SK-N-SH (cell line): ENCODE measurements at regions not wholly inside any gene's neighbourhood (a gene's known extent, or its start where the extent isn't known, plus 50 kb on each side); places are given as distances from the start of the nearest gene placed in this dataset.

Source experiments
- CTCF ChIA-PET: fragments of 300-600, 350-600 bp; formaldehyde crosslinking; extraction: SDS; loops from one replicate; lab custom pipeline; 2021; lab: Yijun Ruan, JAX
- POLR2A ChIA-PET: fragments of 350-600 bp; sonication (Branson Sonifier 250); formaldehyde crosslinking; extraction: SDS; loops from one replicate; lab custom pipeline; 2020; ENCODE audit warnings: antibody characterized with exemption, inconsistent platforms; lab: Yijun Ruan, JAX
- DNase-seq: peaks from one replicate; pipeline ENCODE4 v3.0.0; 2012
- H2AFZ ChIP-seq: fragments of 200-600 bp; sonication (generic); 2 replicates; pipeline ENCODE4 v1.8.1; 2016; ENCODE audit warnings: antibody characterized with exemption, mild to moderate bottlenecking, low read depth
- H3F3A ChIP-seq: fragments of 200-600 bp; sonication (generic); replicated peaks from 2 replicates; pipeline ENCODE3; 2016; ENCODE audit warnings: antibody characterized with exemption, mild to moderate bottlenecking; ENCODE audit not compliant: insufficient read depth
- H3K27ac ChIP-seq, 2 experiments: fragments of 200-500 bp in 1 of 2; fragments of 200-600 bp in 1 of 2; sonication (Bioruptor generic) in 1 of 2; sonication (generic), shearing (Covaris generic) in 1 of 2; 2 replicates each; pipeline versions ENCODE4 v1.5.1 to v1.6.1; 2014 to 2016; ENCODE audit warnings: low read depth in 2 of 2, inconsistent platforms in 1 of 2, low read length in 1 of 2, mild to moderate bottlenecking in 1 of 2, mixed read lengths in 1 of 2
- H3K27me3 ChIP-seq: fragments of 200-600 bp; sonication (generic), shearing (Covaris generic); 2 replicates; pipeline ENCODE4 v1.6.1; 2016; ENCODE audit warnings: mixed run types; ENCODE audit not compliant: insufficient read depth
- H3K36me3 ChIP-seq, 2 experiments: fragments of 200-500 bp in 1 of 2; fragments of 200-600 bp in 1 of 2; sonication (Bioruptor generic) in 1 of 2; sonication (generic) in 1 of 2; replicated peaks in 1 of 2; 2 replicates each; pipeline versions ENCODE3 to v1.5.1; 2014 to 2016; ENCODE audit warnings: low read length in 1 of 2, mild to moderate bottlenecking in 1 of 2; ENCODE audit not compliant: insufficient read depth in 2 of 2, control insufficient read depth in 1 of 2
- H3K4me1 ChIP-seq, 2 experiments: fragments of 200-500 bp in 1 of 2; fragments of 200-600 bp in 1 of 2; sonication (Bioruptor generic) in 1 of 2; sonication (generic), shearing (Covaris generic) in 1 of 2; 2 replicates each; pipeline versions ENCODE4 v1.5.1 to v1.6.1; 2014 to 2016; ENCODE audit warnings: low read depth in 1 of 2, low read length in 1 of 2, mixed run types in 1 of 2; ENCODE audit not compliant: insufficient read depth in 2 of 2, control insufficient read depth in 1 of 2
- H3K4me2 ChIP-seq: fragments of 200-600 bp; sonication (generic), shearing (Covaris generic); 2 replicates; pipeline ENCODE4 v1.6.1; 2017; ENCODE audit warnings: mixed run types
- H3K4me3 ChIP-seq, 2 experiments: fragments of 200-500 bp in 1 of 2; fragments of 200-600 bp in 1 of 2; sonication (Bioruptor generic) in 1 of 2; sonication (generic), shearing (Covaris generic) in 1 of 2; 2 replicates each; pipeline versions ENCODE4 v1.5.1 to v1.8.1; 2014 to 2016; ENCODE audit warnings: low read depth in 2 of 2, inconsistent platforms in 1 of 2, low read length in 1 of 2, mild to moderate bottlenecking in 1 of 2, mixed read lengths in 1 of 2, moderate library complexity in 1 of 2
- H3K79me2 ChIP-seq: fragments of 200-600 bp; sonication (generic); 2 replicates; pipeline ENCODE4 v1.8.1; 2017; ENCODE audit warnings: mild to moderate bottlenecking; ENCODE audit not compliant: insufficient read depth
- H3K9ac ChIP-seq: fragments of 200-600 bp; sonication (generic); 2 replicates; pipeline ENCODE4 v1.6.1; 2017; ENCODE audit warnings: mixed run types
- H3K9me2 ChIP-seq: fragments of 200-600 bp; sonication (generic); 2 replicates; pipeline ENCODE4 v1.6.1; 2017; ENCODE audit warnings: mixed run types
- H3K9me3 ChIP-seq: fragments of 200-600 bp; sonication (generic); 2 replicates; pipeline ENCODE4 v1.6.1; 2017; ENCODE audit warnings: mixed run types, mild to moderate bottlenecking, moderate library complexity
- H4K20me1 ChIP-seq: fragments of 200-600 bp; sonication (generic); 2 replicates; pipeline ENCODE4 v1.6.1; 2017; ENCODE audit warnings: mild to moderate bottlenecking, mixed run types; ENCODE audit not compliant: insufficient read depth
- CHD2 ChIP-seq: fragments of 150-350 bp; IDR thresholded peaks from 2 replicates; pipeline ENCODE4 v1.6.1; 2018; ENCODE audit warnings: low read length; ENCODE audit not compliant: partially characterized antibody
- ELF1 ChIP-seq: IDR thresholded peaks from 2 replicates; pipeline ENCODE4 v1.4.0; 2012
- FOXM1 ChIP-seq: IDR thresholded peaks from 2 replicates; pipeline ENCODE4 v1.4.0; 2012; ENCODE audit warnings: low read depth, mild to moderate bottlenecking
- GABPA ChIP-seq: IDR thresholded peaks from 2 replicates; pipeline ENCODE4 v1.4.0; 2012; ENCODE audit warnings: low read depth, mild to moderate bottlenecking
- GATA2 ChIP-seq: sonication (generic); formaldehyde crosslinking; IDR thresholded peaks from 2 replicates; pipeline ENCODE4 v1.5.0; 2020; ENCODE audit warnings: mild to moderate bottlenecking, missing genetic modification reagents
- JUND ChIP-seq: IDR thresholded peaks from 2 replicates; pipeline ENCODE4 v1.4.0; 2012
- MXI1 ChIP-seq: IDR thresholded peaks from 2 replicates; pipeline ENCODE4 v1.6.1; 2012; ENCODE audit warnings: mild to moderate bottlenecking, low read depth, low read length, improper control_type of control experiment
- NFIC ChIP-seq: IDR thresholded peaks from 2 replicates; pipeline ENCODE4 v1.4.0; 2012; ENCODE audit warnings: borderline replicate concordance
- POLR2AphosphoS5 ChIP-seq: IDR thresholded peaks from 2 replicates; pipeline ENCODE4 v1.6.1; 2012; ENCODE audit warnings: low read depth, low read length
- RCOR1 ChIP-seq: fragments of 150-350 bp; IDR thresholded peaks from 2 replicates; pipeline ENCODE4 v1.6.1; 2017; ENCODE audit warnings: antibody characterized with exemption, low read length
- SMC3 ChIP-seq: IDR thresholded peaks from 2 replicates; pipeline ENCODE4 v1.6.1; 2012; ENCODE audit warnings: low read depth, low read length, improper control_type of control experiment
- TAF1 ChIP-seq: IDR thresholded peaks from 2 replicates; pipeline ENCODE4 v1.6.1; 2012; ENCODE audit warnings: low read depth, mild to moderate bottlenecking, low read length, moderate library complexity, borderline replicate concordance
- TEAD4 ChIP-seq: IDR thresholded peaks from 2 replicates; pipeline ENCODE4 v1.4.0; 2012; ENCODE audit warnings: mild to moderate bottlenecking, borderline replicate concordance; ENCODE audit not compliant: insufficient read depth
- TF ChIP-seq, protein P1 (sequence below): fragments of 150-350 bp; IDR thresholded peaks from 2 replicates; pipeline ENCODE4 v1.6.1; 2017; ENCODE audit warnings: antibody characterized with exemption, low read length, low read depth, borderline replicate concordance
- TF ChIP-seq, protein P2 (sequence below): IDR thresholded peaks from 2 replicates; pipeline ENCODE4 v1.4.0; 2012; ENCODE audit warnings: low read depth, borderline replicate concordance
- TF ChIP-seq, protein P3 (sequence below): IDR thresholded peaks from 2 replicates; pipeline ENCODE4 v1.4.0; 2012; ENCODE audit warnings: low read depth, borderline replicate concordance
- TF ChIP-seq, protein P4 (sequence below): IDR thresholded peaks from 2 replicates; pipeline ENCODE4 v1.6.1; 2012; ENCODE audit warnings: mild to moderate bottlenecking, low read depth, low read length, moderate library complexity
- TF ChIP-seq, protein P5 (sequence below): fragments of 150-350 bp; IDR thresholded peaks from 2 replicates; pipeline ENCODE4 v1.6.1; 2016; ENCODE audit warnings: mild to moderate bottlenecking, low read depth, low read length

DNA sequence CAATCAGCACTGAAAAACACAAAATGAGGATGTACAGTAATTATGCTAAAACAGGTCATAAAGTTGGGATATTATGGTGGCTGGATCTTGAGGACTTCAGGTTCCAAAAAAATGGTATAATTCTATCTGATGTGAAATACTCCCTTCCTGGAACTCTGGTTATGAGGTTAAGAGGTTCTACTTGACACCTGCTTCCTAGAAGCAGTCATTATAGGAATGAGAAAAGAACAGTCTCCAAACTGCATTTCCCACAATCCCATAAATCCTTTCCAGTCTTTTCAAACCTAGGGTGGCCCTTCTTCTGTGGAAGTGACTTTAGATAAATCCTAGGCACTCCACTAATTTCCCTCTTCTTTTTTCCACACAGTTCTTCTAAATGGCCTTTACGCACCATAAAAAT lies 63.7 kb upstream of the OR10AD1 start (continued):
- TF ChIP-seq, protein P1, sequence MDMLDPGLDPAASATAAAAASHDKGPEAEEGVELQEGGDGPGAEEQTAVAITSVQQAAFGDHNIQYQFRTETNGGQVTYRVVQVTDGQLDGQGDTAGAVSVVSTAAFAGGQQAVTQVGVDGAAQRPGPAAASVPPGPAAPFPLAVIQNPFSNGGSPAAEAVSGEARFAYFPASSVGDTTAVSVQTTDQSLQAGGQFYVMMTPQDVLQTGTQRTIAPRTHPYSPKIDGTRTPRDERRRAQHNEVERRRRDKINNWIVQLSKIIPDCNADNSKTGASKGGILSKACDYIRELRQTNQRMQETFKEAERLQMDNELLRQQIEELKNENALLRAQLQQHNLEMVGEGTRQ: no peak
- TF ChIP-seq, all 33 proteins: peak for 0

DNA sequence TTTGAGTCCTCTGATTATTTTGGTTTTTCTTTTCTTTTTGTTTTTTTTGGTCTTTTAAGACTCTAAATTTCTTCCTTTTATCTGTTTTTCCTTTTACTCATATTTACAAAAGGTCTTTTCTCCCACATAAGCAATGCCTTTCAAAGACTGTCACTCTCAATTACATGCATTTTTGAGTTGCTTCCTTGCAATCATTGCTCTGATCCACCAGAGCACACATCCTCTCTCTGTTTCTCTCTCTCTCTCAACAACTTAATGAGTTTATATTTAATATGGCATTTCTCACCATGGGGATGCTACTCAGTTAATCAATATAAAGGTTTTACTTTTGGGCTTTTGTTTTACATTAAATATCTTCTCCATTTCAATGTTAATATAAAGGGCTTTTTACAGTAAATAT lies 62.7 kb upstream of the OR10AD1 start:
- ChIA-PET POLR2A (no interaction called here), CTCF (no interaction called here)
- no peaks in the 10 kb centered on the region for H3K4me1 ChIP-seq
- H3K9me2 ChIP-seq: 0 out of 2 replicates have a peak, but pooled peaks cover 3% of the 10 kb centered on the region
- H3K4me3 ChIP-seq: no peak overlapping the region
- H3K36me3 ChIP-seq: no peaks in the 10 kb centered on the region
- H4K20me1 ChIP-seq: no peaks in the 10 kb centered on the region
- no peak overlapping the region for H2AFZ ChIP-seq
- no peak overlapping the region for H3K4me2 ChIP-seq
- H3K9ac ChIP-seq: no peak overlapping the region
- TF ChIP-seq MXI1 (no peak), RCOR1 (no peak), NFIC (no peak), FOXM1 (no peak), POLR2AphosphoS5 (no peak), TEAD4 (no peak), CHD2 (no peak), SMC3 (no peak), JUND (no peak), GATA2 (CRISPR knock-in tag) (no peak), ELF1 (no peak), GABPA (no peak), TAF1 (no peak)
- TF ChIP-seq, protein P2, sequence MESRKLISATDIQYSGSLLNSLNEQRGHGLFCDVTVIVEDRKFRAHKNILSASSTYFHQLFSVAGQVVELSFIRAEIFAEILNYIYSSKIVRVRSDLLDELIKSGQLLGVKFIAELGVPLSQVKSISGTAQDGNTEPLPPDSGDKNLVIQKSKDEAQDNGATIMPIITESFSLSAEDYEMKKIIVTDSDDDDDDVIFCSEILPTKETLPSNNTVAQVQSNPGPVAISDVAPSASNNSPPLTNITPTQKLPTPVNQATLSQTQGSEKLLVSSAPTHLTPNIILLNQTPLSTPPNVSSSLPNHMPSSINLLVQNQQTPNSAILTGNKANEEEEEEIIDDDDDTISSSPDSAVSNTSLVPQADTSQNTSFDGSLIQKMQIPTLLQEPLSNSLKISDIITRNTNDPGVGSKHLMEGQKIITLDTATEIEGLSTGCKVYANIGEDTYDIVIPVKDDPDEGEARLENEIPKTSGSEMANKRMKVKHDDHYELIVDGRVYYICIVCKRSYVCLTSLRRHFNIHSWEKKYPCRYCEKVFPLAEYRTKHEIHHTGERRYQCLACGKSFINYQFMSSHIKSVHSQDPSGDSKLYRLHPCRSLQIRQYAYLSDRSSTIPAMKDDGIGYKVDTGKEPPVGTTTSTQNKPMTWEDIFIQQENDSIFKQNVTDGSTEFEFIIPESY: no peak
- TF ChIP-seq, protein P3, sequence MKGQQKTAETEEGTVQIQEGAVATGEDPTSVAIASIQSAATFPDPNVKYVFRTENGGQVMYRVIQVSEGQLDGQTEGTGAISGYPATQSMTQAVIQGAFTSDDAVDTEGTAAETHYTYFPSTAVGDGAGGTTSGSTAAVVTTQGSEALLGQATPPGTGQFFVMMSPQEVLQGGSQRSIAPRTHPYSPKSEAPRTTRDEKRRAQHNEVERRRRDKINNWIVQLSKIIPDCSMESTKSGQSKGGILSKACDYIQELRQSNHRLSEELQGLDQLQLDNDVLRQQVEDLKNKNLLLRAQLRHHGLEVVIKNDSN: no peak
- TF ChIP-seq, protein P4, sequence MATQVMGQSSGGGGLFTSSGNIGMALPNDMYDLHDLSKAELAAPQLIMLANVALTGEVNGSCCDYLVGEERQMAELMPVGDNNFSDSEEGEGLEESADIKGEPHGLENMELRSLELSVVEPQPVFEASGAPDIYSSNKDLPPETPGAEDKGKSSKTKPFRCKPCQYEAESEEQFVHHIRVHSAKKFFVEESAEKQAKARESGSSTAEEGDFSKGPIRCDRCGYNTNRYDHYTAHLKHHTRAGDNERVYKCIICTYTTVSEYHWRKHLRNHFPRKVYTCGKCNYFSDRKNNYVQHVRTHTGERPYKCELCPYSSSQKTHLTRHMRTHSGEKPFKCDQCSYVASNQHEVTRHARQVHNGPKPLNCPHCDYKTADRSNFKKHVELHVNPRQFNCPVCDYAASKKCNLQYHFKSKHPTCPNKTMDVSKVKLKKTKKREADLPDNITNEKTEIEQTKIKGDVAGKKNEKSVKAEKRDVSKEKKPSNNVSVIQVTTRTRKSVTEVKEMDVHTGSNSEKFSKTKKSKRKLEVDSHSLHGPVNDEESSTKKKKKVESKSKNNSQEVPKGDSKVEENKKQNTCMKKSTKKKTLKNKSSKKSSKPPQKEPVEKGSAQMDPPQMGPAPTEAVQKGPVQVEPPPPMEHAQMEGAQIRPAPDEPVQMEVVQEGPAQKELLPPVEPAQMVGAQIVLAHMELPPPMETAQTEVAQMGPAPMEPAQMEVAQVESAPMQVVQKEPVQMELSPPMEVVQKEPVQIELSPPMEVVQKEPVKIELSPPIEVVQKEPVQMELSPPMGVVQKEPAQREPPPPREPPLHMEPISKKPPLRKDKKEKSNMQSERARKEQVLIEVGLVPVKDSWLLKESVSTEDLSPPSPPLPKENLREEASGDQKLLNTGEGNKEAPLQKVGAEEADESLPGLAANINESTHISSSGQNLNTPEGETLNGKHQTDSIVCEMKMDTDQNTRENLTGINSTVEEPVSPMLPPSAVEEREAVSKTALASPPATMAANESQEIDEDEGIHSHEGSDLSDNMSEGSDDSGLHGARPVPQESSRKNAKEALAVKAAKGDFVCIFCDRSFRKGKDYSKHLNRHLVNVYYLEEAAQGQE: no peak
- TF ChIP-seq, protein P5, sequence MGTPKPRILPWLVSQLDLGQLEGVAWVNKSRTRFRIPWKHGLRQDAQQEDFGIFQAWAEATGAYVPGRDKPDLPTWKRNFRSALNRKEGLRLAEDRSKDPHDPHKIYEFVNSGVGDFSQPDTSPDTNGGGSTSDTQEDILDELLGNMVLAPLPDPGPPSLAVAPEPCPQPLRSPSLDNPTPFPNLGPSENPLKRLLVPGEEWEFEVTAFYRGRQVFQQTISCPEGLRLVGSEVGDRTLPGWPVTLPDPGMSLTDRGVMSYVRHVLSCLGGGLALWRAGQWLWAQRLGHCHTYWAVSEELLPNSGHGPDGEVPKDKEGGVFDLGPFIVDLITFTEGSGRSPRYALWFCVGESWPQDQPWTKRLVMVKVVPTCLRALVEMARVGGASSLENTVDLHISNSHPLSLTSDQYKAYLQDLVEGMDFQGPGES: no peak
- H3K79me2 ChIP-seq: no peaks in the 10 kb centered on the region
- no peaks in the 10 kb centered on the region for H3F3A ChIP-seq
- no peak overlapping the region for H3K27ac ChIP-seq
- H3K27me3 ChIP-seq: 0 out of 2 replicates have a peak, but pooled peaks cover 16% of the 10 kb centered on the region
- no peak for DNase-seq
- H3K9me3 ChIP-seq: no peaks in the 10 kb centered on the region
